H1 (cell line): ENCODE measurements at regions not wholly inside any gene's neighbourhood (a gene's known extent, or its start where the extent isn't known, plus 50 kb on each side); places are given as distances from the start of the nearest gene placed in this dataset.

ENCODE experiments used
- CTCF ChIA-PET: fragments of 300-600 bp; sonication (Branson Sonifier 250); formaldehyde crosslinking; loops from one replicate; lab custom pipeline; 2021; ENCODE audit not compliant: partially characterized antibody; lab: Charles Lee
- POLR2A ChIA-PET: fragments of 300-600 bp; sonication (Branson Sonifier 250); formaldehyde crosslinking; loops from one replicate; lab custom pipeline; 2021; ENCODE audit warnings: inconsistent platforms; ENCODE audit not compliant: partially characterized antibody; lab: Charles Lee
- DNase-seq, 2 experiments: peaks; one replicate each; pipeline versions ENCODE4 v3.0.0 to v3.0.0-alpha.2; 2010 to 2022; ENCODE audit warnings: low spot score in 2 of 2, low read depth in 1 of 2, mixed read lengths in 1 of 2
- FAIRE-seq: peaks from 2 replicates; lab custom pipeline; 2011; peaks lifted over from hg19 to GRCh38; lab: Jason Lieb, UNC
- H2AFZ ChIP-seq: 2 replicates; pipeline ENCODE4 v1.8.1; 2012; ENCODE audit warnings: low read length, inconsistent platforms
- H2AK5ac ChIP-seq: 2 replicates; pipeline ENCODE4 v1.6.1; 2013; ENCODE audit warnings: low read depth, low read length
- H2BK120ac ChIP-seq: replicated peaks from 2 replicates; pipeline ENCODE3; 2013; ENCODE audit warnings: low read depth, low read length, inconsistent platforms
- H2BK12ac ChIP-seq: 2 replicates; pipeline ENCODE4 v1.6.1; 2013; ENCODE audit warnings: low read depth, low read length
- H2BK15ac ChIP-seq: 2 replicates; pipeline ENCODE4 v1.6.1; 2013; ENCODE audit warnings: low read length
- H2BK20ac ChIP-seq: 2 replicates; pipeline ENCODE4 v1.6.1; 2013; ENCODE audit warnings: low read length
- H2BK5ac ChIP-seq: 2 replicates; pipeline ENCODE4 v1.6.1; 2013; ENCODE audit warnings: low read depth, low read length
- H3K14ac ChIP-seq: 2 replicates; pipeline ENCODE4 v1.6.1; 2013; ENCODE audit warnings: inconsistent platforms; ENCODE audit not compliant: insufficient read length
- H3K18ac ChIP-seq: 2 replicates; pipeline ENCODE4 v1.6.1; 2013; ENCODE audit warnings: low read length; ENCODE audit errors: extremely low read depth
- H3K23ac ChIP-seq: 2 replicates; pipeline ENCODE4 v1.6.1; 2013; ENCODE audit warnings: inconsistent platforms; ENCODE audit not compliant: insufficient read length
- H3K23me2 ChIP-seq: 2 replicates; pipeline ENCODE4 v1.6.1; 2013; ENCODE audit warnings: low read depth, low read length
- H3K27ac ChIP-seq: 2 replicates; pipeline ENCODE4 v1.6.1; 2011; ENCODE audit warnings: low read depth, low read length, inconsistent platforms
- H3K27me3 ChIP-seq, 4 experiments: replicated peaks in 1 of 4; 1 replicate in 1 of 4; 2 replicates in 3 of 4; pipeline versions ENCODE4 v1.6.1 to v1.8.1; 2011 to 2013; ENCODE audit warnings: low read length in 3 of 4, mild to moderate bottlenecking in 3 of 4, inconsistent platforms in 2 of 4, mixed read lengths in 2 of 4, moderate library complexity in 1 of 4; ENCODE audit not compliant: control insufficient read depth in 3 of 4, insufficient read depth in 3 of 4; ENCODE audit errors: extremely low read depth in 1 of 4
- H3K36me3 ChIP-seq, 4 experiments: 2 replicates each; pipeline versions ENCODE4 v1.6.1 to v1.8.1; 2011 to 2013; ENCODE audit warnings: mild to moderate bottlenecking in 4 of 4, low read length in 3 of 4, moderate library complexity in 2 of 4, control low read depth in 1 of 4, inconsistent platforms in 1 of 4; ENCODE audit not compliant: insufficient read depth in 4 of 4, control insufficient read depth in 2 of 4
- H3K4ac ChIP-seq: replicated peaks from 2 replicates; pipeline ENCODE3; 2013; ENCODE audit warnings: low read length, low read depth, mixed read lengths, inconsistent platforms; ENCODE audit not compliant: insufficient read length
- H3K4me1 ChIP-seq, 4 experiments: replicated peaks in 1 of 4; 1 replicate in 1 of 4; 2 replicates in 3 of 4; pipeline versions ENCODE4 v1.6.1 to v1.8.1; 2011 to 2013; ENCODE audit warnings: low read length in 3 of 4, inconsistent platforms in 2 of 4, mixed read lengths in 1 of 4; ENCODE audit not compliant: insufficient read depth in 4 of 4, control insufficient read depth in 3 of 4
- H3K4me2 ChIP-seq, 2 experiments: 2 replicates each; pipeline versions ENCODE4 v1.6.1 to v1.8.1; 2011 to 2013; ENCODE audit warnings: low read depth in 2 of 2, low read length in 2 of 2, control low read depth in 1 of 2, inconsistent platforms in 1 of 2, mild to moderate bottlenecking in 1 of 2; ENCODE audit not compliant: insufficient read depth in 1 of 2
- H3K4me3 ChIP-seq, 4 experiments: fragments of 200-600, 300-600 bp in 1 of 4; sonication (generic), shearing (Covaris generic), sonication (Bioruptor Twin) in 1 of 4; 2 replicates each; pipeline versions ENCODE4 v1.5.1 to v1.8.1; 2011 to 2016; ENCODE audit warnings: low read length in 4 of 4, low read depth in 3 of 4, control low read depth in 2 of 4, inconsistent platforms in 2 of 4, mild to moderate bottlenecking in 2 of 4, mixed read lengths in 1 of 4, moderate library complexity in 1 of 4; ENCODE audit not compliant: insufficient read depth in 2 of 4; ENCODE audit errors: extremely low read depth in 1 of 4
- H3K56ac ChIP-seq: replicated peaks from 2 replicates; pipeline ENCODE3; 2013; ENCODE audit warnings: low read depth, mild to moderate bottlenecking, mixed read lengths, low read length, inconsistent platforms; ENCODE audit not compliant: insufficient read length
- H3K79me1 ChIP-seq: 2 replicates; pipeline ENCODE4 v1.6.1; 2013; ENCODE audit warnings: low read depth, low read length, control low read depth
- H3K79me2 ChIP-seq, 2 experiments: 2 replicates each; pipeline versions ENCODE4 v1.6.1 to v1.8.1; 2012 to 2013; ENCODE audit warnings: low read length in 2 of 2, mild to moderate bottlenecking in 2 of 2, inconsistent platforms in 1 of 2; ENCODE audit not compliant: insufficient read depth in 2 of 2, control insufficient read depth in 1 of 2
- H3K9ac ChIP-seq, 4 experiments: replicated peaks in 1 of 4; 1 replicate in 1 of 4; 2 replicates in 3 of 4; pipeline versions ENCODE4 v1.6.1 to v1.8.1; 2011 to 2013; ENCODE audit warnings: low read depth in 3 of 4, low read length in 3 of 4, control low read depth in 2 of 4, mild to moderate bottlenecking in 2 of 4, moderate library complexity in 2 of 4, inconsistent platforms in 1 of 4; ENCODE audit errors: extremely low read depth in 1 of 4
- H3K9me3 ChIP-seq, 2 experiments: 2 replicates each; pipeline versions ENCODE4 v1.6.1 to v1.8.1; 2012 to 2013; ENCODE audit warnings: mild to moderate bottlenecking in 2 of 2, moderate library complexity in 2 of 2, control low read depth in 1 of 2, inconsistent platforms in 1 of 2, low read depth in 1 of 2, low read length in 1 of 2, mixed read lengths in 1 of 2; ENCODE audit not compliant: insufficient read depth in 2 of 2
- H4K20me1 ChIP-seq, 2 experiments: replicated peaks in 1 of 2; 2 replicates each; pipeline versions ENCODE3 to v1.8.1; 2011 to 2013; ENCODE audit warnings: inconsistent platforms in 2 of 2, low read length in 2 of 2, mild to moderate bottlenecking in 1 of 2; ENCODE audit not compliant: insufficient read depth in 2 of 2, control insufficient read depth in 1 of 2
- H4K5ac ChIP-seq: 2 replicates; pipeline ENCODE4 v1.6.1; 2013; ENCODE audit warnings: low read length, low read depth, mixed read lengths, inconsistent platforms; ENCODE audit not compliant: insufficient read length
- H4K8ac ChIP-seq: 2 replicates; pipeline ENCODE4 v1.8.0; 2013; ENCODE audit warnings: mild to moderate bottlenecking, moderate library complexity, low read length, inconsistent platforms; ENCODE audit not compliant: insufficient read depth; ENCODE audit errors: extremely low read depth
- H4K91ac ChIP-seq: replicated peaks from 2 replicates; pipeline ENCODE3; 2013; ENCODE audit warnings: low read length, mixed read lengths, inconsistent platforms; ENCODE audit not compliant: insufficient read length
- CHD2 ChIP-seq: IDR thresholded peaks from 2 replicates; pipeline ENCODE4 v1.6.1; 2012; ENCODE audit warnings: low read length, improper control_type of control experiment
- SP4 ChIP-seq: IDR thresholded peaks from 2 replicates; pipeline ENCODE4 v1.6.1; 2012; ENCODE audit warnings: low read length, inconsistent platforms
- WGBS, 2 experiments: shearing (Covaris generic) in 1 of 2; methylation state at CpG; one replicate each; pipeline versions ENCODE4 v1.1.6 to v1.1.7; 2013 to 2015; ENCODE audit warnings: low lambda C conversion rate in 2 of 2, mixed read lengths in 2 of 2, inconsistent platforms in 1 of 2, low coverage in 1 of 2, missing lambda C conversion rate in 1 of 2; ENCODE audit not compliant: insufficient replicate concordance in 2 of 2, insufficient coverage in 1 of 2, insufficient read length in 1 of 2; ENCODE audit errors: extremely low coverage in 1 of 2, missing lambda C conversion rate in 1 of 2; 5-methylcytosine and 5-hydroxymethylcytosine counted together

GRCh38 chr1:237962985-237963384, 72.3 kb upstream of the ZP4 start:
- no peak overlapping the region for H3K27ac ChIP-seq
- H3K4ac ChIP-seq = no peak overlapping the region
- H2BK20ac ChIP-seq = no peak overlapping the region
- H3K36me3 ChIP-seq = no peaks in the 10 kb centered on the region
- no peaks in the 10 kb centered on the region for H4K20me1 ChIP-seq
- ChIA-PET CTCF (interaction anchor here (1.1 to 3.1 kb wide), 4 partner anchors 8 to 100 kb away, joined by 3 to 9 read pairs (median 6); no protein-coding TSS in a partner anchor), POLR2A (interaction anchor here (1.2 kb wide), 1 partner anchor 12 kb away, joined by 4 read pairs; no protein-coding TSS in a partner anchor)
- H3K4me2 ChIP-seq = no peak overlapping the region; a peak in 1 of 4 replicates
- no peak overlapping the region for H3K4me3 ChIP-seq
- H2BK15ac ChIP-seq = no peak overlapping the region
- H2BK12ac ChIP-seq = no peak overlapping the region; the same call in 1 of the 2 replicates
- no peak for DNase-seq
- H3K9me3 ChIP-seq = no peaks in the 10 kb centered on the region
- H3K14ac ChIP-seq = no peak overlapping the region
- H3K23me2 ChIP-seq = no peaks in the 10 kb centered on the region; the same call in 1 of the 2 replicates
- H4K5ac ChIP-seq = no peak overlapping the region
- H2AK5ac ChIP-seq = no peak overlapping the region
- no peaks in the 10 kb centered on the region for H3K79me1 ChIP-seq
- H3K79me2 ChIP-seq = no peaks in the 10 kb centered on the region
- H2BK120ac ChIP-seq = no peak overlapping the region
- no peak overlapping the region for H4K91ac ChIP-seq
- H2AFZ ChIP-seq = no peak overlapping the region
- H3K9ac ChIP-seq = no peak overlapping the region
- H3K4me1 ChIP-seq = peaks cover 0 to 7% (median 5%) of the 10 kb centered on the region in 4 experiments; a peak in 3 of 7 replicates
- WGBS, 2 experiments = 73% methylated on average over 2 of the region's 2 CpGs; no CpG with 5 or more reads in 1 of the 2 experiments
- H3K18ac ChIP-seq = no peak overlapping the region
- H3K27me3 ChIP-seq = no peaks in the 10 kb centered on the region
- FAIRE-seq = peak; percentile 66
- H4K8ac ChIP-seq = no peak overlapping the region
- no peak overlapping the region for H2BK5ac ChIP-seq
- H3K56ac ChIP-seq = no peak overlapping the region
- no peak overlapping the region for H3K23ac ChIP-seq
- no peak for TF ChIP-seq SP4
- no peak for TF ChIP-seq CHD2
